DMS114 treated with DMSO at 0.1 percent for 48 hours (cell line): ENCODE measurements at regions not wholly inside any gene's neighbourhood (a gene's known extent, or its start where the extent isn't known, plus 50 kb on each side); places are given as distances from the start of the nearest gene placed in this dataset.

Experiments used
- DNase-seq: peaks from one replicate; lab custom pipeline; 2025; ENCODE audit not compliant: unreplicated experiment; lab: John Stamatoyannopoulos, UW

DNA sequence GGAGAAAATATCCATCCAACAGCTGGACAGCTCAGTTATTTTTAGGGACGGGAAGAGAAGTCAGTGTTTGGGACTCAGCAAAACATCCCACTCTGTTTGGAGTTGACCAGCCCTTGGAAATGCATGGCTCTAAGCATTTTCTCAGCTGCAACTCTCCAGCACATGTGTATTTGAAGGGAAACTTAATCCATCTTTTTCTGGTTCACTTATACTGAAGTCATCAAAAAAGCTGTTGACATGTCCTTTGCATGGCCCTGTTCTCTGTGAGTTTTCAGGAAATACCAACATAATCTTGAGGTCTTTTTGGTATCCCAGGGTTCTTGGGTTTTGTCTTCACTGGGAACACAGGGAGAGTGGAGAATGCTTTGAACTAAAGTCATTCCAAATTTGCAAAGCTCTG is 91.9 kb upstream of the CELF4 start:
- DNase-seq, result no peak

GRCh38 chr18:37654731-37655369 is 89.3 kb upstream of the CELF4 start:
- no peak for DNase-seq

DNA sequence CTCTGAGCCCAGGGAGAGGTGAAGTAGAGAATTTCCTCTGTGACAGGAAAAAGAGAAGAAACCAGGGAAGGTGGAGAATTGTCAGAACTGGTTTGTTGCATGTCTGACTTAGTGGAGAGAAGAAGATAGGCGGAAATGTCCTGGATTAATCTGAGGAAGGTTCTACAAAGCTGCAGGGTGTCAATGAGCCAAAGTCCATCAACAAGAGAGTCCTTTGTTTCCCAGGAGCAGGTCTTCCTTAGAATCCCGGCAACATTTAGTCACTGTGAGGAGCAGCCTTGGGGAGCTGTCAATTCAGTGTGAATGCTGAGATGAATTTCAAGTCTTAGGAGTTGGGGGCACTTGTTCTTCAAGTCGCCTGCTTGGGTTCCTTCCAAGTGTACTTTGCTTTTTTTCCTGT is 88.4 kb upstream of the CELF4 start:
- DNase-seq, result no peak

DNA sequence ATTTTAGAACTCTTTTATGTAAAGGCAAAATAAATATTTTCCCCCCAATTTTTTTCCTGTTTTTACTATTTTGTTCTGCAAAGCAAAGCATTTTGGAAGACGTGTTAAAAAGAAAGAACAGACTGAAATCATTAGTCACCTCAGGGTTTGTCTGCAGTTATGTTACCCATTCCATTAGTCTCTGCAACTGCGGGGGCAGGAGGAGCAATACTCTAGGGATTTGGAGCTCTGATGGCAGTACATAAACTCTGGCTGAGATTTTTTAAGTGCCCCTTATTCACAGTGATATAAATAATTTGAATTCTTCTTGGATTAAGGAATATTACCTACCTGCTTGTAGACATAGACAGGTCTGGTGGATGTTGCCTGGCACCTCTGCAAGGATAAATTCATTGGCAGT is 88.0 kb upstream of the CELF4 start:
- DNase-seq, result no peak

- DNase-seq, result no peak
Observed at GRCh38 chr18:37649930-37650329, 84.3 kb upstream of the CELF4 start.

DNA sequence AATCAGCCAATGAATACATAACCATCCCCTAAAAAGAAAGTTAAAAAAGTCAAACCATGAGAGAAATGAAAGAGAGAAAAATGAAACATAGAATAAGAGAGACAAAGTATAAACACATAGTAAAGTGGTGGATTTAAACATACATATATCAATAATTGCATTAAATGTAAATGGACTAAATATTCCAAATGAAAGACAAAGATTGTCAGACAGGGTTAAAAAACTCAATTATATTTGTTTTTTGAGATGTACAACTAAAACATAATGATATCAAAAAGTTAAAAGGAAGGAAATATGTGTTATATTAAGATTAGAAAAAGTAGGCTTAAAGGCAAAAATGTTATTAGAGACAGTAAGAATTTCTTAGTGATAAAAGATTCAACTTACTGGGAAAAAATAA is 83.8 kb upstream of the CELF4 start:
- DNase-seq, result no peak

DNA sequence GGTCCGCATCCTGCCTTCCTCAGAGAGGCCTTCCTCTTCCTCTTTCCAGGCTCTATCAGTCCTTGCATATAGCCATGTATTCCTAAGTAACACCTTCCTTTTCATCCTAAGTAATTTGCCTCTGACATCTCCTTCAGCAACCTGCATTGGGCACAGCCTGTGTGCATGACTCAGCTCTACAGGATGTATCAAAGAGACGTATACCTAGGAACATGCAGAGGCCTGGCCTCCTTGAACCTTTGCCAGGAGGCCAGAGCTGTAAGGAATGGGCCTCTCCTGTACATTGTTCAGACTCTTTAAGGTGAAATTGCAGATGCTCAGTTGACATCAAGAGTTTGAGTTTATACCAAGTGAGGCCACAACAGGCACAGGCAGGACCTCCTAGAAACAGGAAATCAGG is 76.0 kb upstream of the CELF4 start:
- no peak for DNase-seq

- no peak for DNase-seq
Observed at GRCh38 chr18:37640504-37640903, 74.9 kb upstream of the CELF4 start.

GRCh38 chr18:37639846-37640245 is 74.2 kb upstream of the CELF4 start:
- DNase-seq, result no peak

DNA sequence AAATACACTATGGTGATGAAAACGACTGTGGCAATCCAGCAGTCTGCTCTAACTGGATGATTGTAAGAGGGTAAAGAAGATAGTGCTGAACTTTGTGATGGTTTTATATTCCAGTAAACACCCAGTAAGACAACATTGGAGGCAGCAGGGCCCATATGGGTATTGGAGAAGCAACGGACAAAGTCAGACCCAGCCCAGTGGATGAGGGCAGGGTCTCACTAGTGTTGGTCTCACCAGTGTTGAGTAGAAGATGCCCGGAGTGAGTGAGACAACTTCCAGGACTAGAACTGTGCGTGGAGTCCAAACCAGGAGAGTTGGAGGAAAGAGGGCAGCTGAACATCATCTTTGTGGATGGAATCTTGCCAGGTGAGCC is 71.9 kb upstream of the CELF4 start:
- no peak for DNase-seq

- DNase-seq, result no peak
Observed at GRCh38 chr18:37636831-37637477, 71.4 kb upstream of the CELF4 start.

GRCh38 chr18:37634516-37634915 is 68.9 kb upstream of the CELF4 start:
- DNase-seq, result no peak

- DNase-seq, result no peak
Observed at GRCh38 chr18:37631422-37631821, 65.8 kb upstream of the CELF4 start.

DNA sequence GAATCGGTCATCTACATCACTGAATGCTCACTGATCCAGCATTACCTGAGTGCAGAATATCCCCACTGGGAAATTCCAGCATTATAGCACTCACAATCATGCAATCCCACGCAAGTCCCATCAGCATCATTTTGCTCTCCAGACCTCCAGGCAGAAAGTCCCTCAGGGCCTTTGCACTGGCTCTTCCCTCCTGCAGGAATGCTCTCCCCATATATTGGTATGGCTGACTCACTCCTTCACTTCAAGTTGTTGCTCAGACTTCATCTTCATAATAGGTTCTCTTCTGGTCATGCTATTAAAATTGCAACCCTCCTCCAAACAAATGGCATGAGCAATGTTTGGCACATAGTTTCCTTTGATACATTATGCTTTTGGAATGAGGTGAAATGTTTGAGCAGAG is 64.7 kb upstream of the CELF4 start:
- no peak for DNase-seq

- DNase-seq, result no peak
Observed at GRCh38 chr18:37628470-37629220, 63.0 kb upstream of the CELF4 start.

DNA sequence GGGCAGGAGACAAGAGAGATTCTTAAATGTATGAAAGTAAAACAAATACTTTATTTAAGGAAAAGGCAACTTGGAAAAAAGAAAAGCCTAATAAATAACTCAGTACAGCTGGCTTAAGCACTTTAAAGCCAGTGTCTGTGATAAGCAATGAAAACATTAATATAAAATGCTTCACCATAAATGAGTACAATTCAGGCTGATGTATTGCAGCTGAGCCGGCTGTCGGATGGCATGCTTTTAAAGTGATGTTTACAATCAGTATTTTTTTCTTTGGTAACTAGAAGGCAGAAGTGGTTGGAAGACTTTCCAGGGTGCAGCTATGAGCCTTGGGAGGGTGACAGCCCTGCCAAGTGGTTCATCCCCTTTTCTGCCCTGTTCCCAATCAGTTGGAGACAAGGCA is 58.7 kb upstream of the CELF4 start:
- no peak for DNase-seq

GRCh38 chr18:37619964-37620363 is 54.4 kb upstream of the CELF4 start:
- DNase-seq, result no peak

GRCh38 chr18:37617623-37618022 is 52.0 kb upstream of the CELF4 start:
- no peak for DNase-seq
